HEK293 (cell line): ENCODE measurements at regions not wholly inside any gene's neighbourhood (a gene's known extent, or its start where the extent isn't known, plus 50 kb on each side); places are given as distances from the start of the nearest gene placed in this dataset.

Source experiments
- CTCF ChIA-PET: fragments of 350-600 bp; formaldehyde crosslinking; extraction: SDS; loops from one replicate; lab custom pipeline; 2021; ENCODE audit warnings: antibody characterized with exemption; lab: Yijun Ruan, JAX
- POLR2A ChIA-PET: fragments of 300-600 bp; formaldehyde crosslinking; extraction: SDS; loops from one replicate; lab custom pipeline; 2020; ENCODE audit warnings: antibody characterized with exemption, inconsistent platforms; lab: Yijun Ruan, JAX
- H3K27ac ChIP-seq: fragments of 200-500 bp; sonication (Bioruptor generic); 2 replicates; pipeline ENCODE4 v1.5.1; 2014; ENCODE audit warnings: low read depth, low read length, control low read depth, inconsistent platforms; ENCODE audit errors: extremely low read depth
- H3K36me3 ChIP-seq, 2 experiments: fragments of 200-500 bp in 1 of 2; sonication (Bioruptor generic) in 1 of 2; 1 replicate in 1 of 2; 2 replicates in 1 of 2; pipeline ENCODE4 v1.5.1; 2014 to 2017; ENCODE audit warnings: inconsistent platforms in 2 of 2, low read length in 2 of 2; ENCODE audit not compliant: control insufficient read depth in 2 of 2, insufficient read depth in 1 of 2
- H3K4me1 ChIP-seq: fragments of 200-500 bp; sonication (Bioruptor generic); 2 replicates; pipeline ENCODE4 v1.5.1; 2014; ENCODE audit warnings: mild to moderate bottlenecking, low read length, inconsistent platforms; ENCODE audit not compliant: control insufficient read depth, insufficient read depth
- H3K4me3 ChIP-seq: 2 replicates; pipeline ENCODE4 v1.5.1; 2011; ENCODE audit warnings: low read depth, mild to moderate bottlenecking, control low read depth, low read length, moderate library complexity
- H3K9me3 ChIP-seq: fragments of 200-500 bp; sonication (Bioruptor generic); 2 replicates; pipeline ENCODE4 v1.5.1; 2014; ENCODE audit warnings: low read depth, low read length, inconsistent platforms; ENCODE audit not compliant: control insufficient read depth, insufficient read depth
- HOXA7 ChIP-seq: sonication (generic); formaldehyde crosslinking; IDR thresholded peaks from 2 replicates; pipeline ENCODE4 v1.8.1; 2022; ENCODE audit warnings: missing genetic modification reagents, borderline replicate concordance
- HOXC10 ChIP-seq: sonication (generic); formaldehyde crosslinking; IDR thresholded peaks from 2 replicates; pipeline ENCODE4 v1.8.1; 2023; ENCODE audit warnings: mild to moderate bottlenecking, missing genetic modification reagents
- KLF9 ChIP-seq: fragments of 450-650 bp; formaldehyde crosslinking; IDR thresholded peaks from 2 replicates; pipeline ENCODE4 v1.5.1; 2016; ENCODE audit warnings: missing biosample characterization, missing genetic modification characterization, low read depth
- MYNN ChIP-seq: fragments of 450-650 bp; formaldehyde crosslinking; IDR thresholded peaks from 2 replicates; pipeline ENCODE4 v1.5.1; 2016; ENCODE audit warnings: missing biosample characterization, missing genetic modification characterization, borderline replicate concordance
- SP7 ChIP-seq: fragments of 450-650 bp; formaldehyde crosslinking; IDR thresholded peaks from 2 replicates; pipeline ENCODE4 v1.5.1; 2016; ENCODE audit warnings: missing biosample characterization, missing genetic modification characterization
- WT1 ChIP-seq: fragments of 450-650 bp; formaldehyde crosslinking; IDR thresholded peaks from 2 replicates; pipeline ENCODE4 v1.5.1; 2016; ENCODE audit warnings: missing biosample characterization, missing genetic modification characterization
- ZBTB26 ChIP-seq: fragments of 450-650 bp; formaldehyde crosslinking; optimal IDR thresholded peaks from 2 replicates; pipeline ENCODE3; 2016; ENCODE audit warnings: missing biosample characterization, mild to moderate bottlenecking, missing genetic modification characterization
- ZBTB48 ChIP-seq: fragments of 450-650 bp; formaldehyde crosslinking; IDR thresholded peaks from 2 replicates; pipeline ENCODE4 v1.5.1; 2016; ENCODE audit warnings: missing biosample characterization, missing genetic modification characterization
- ZBTB7A ChIP-seq: fragments of 450-650 bp; formaldehyde crosslinking; IDR thresholded peaks from 2 replicates; pipeline ENCODE4 v1.5.1; 2016; ENCODE audit warnings: low read depth, missing biosample characterization, missing genetic modification characterization
- ZIC2 ChIP-seq: fragments of 450-650 bp; formaldehyde crosslinking; IDR thresholded peaks from 2 replicates; pipeline ENCODE4 v1.5.1; 2016; ENCODE audit warnings: missing biosample characterization, missing genetic modification characterization
- ZNF10 ChIP-seq: fragments of 450-650 bp; formaldehyde crosslinking; IDR thresholded peaks from 2 replicates; pipeline ENCODE4 v1.5.1; 2017; ENCODE audit warnings: missing biosample characterization, missing genetic modification characterization
- ZNF169 ChIP-seq: fragments of 450-650 bp; formaldehyde crosslinking; IDR thresholded peaks from 2 replicates; pipeline ENCODE4 v1.5.1; 2016; ENCODE audit warnings: missing biosample characterization, missing genetic modification characterization
- ZNF174 ChIP-seq: fragments of 450-650 bp; formaldehyde crosslinking; IDR thresholded peaks from 2 replicates; pipeline ENCODE4 v1.5.0; 2017; ENCODE audit warnings: missing biosample characterization, mild to moderate bottlenecking, missing genetic modification characterization
- ZNF423 ChIP-seq: fragments of 450-650 bp; formaldehyde crosslinking; IDR thresholded peaks from 2 replicates; pipeline ENCODE4 v1.5.1; 2016; ENCODE audit warnings: missing biosample characterization, missing genetic modification characterization
- ZNF626 ChIP-seq: fragments of 450-650 bp; sonication (Bioruptor Pico); formaldehyde crosslinking; IDR thresholded peaks from 2 replicates; pipeline ENCODE4 v1.5.1; 2018; ENCODE audit warnings: missing biosample characterization, missing genetic modification characterization, inconsistent platforms
- ZNF792 ChIP-seq: fragments of 450-650 bp; formaldehyde crosslinking; IDR thresholded peaks from 2 replicates; pipeline ENCODE4 v1.5.1; 2016; ENCODE audit warnings: missing biosample characterization, missing genetic modification characterization
- TF ChIP-seq, protein P1 (sequence below): fragments of 450-650 bp; formaldehyde crosslinking; IDR thresholded peaks from 2 replicates; pipeline ENCODE4 v1.5.1; 2017; ENCODE audit warnings: missing biosample characterization, missing genetic modification characterization
- TF ChIP-seq, protein P2 (sequence below): fragments of 450-650 bp; formaldehyde crosslinking; IDR thresholded peaks from 2 replicates; pipeline ENCODE4 v1.5.1; 2016; ENCODE audit warnings: missing biosample characterization, missing genetic modification characterization
- TF ChIP-seq, protein P3 (sequence below): fragments of 450-650 bp; formaldehyde crosslinking; IDR thresholded peaks from 2 replicates; pipeline ENCODE4 v1.5.1; 2016; ENCODE audit warnings: missing biosample characterization, missing genetic modification characterization, borderline replicate concordance

DNA sequence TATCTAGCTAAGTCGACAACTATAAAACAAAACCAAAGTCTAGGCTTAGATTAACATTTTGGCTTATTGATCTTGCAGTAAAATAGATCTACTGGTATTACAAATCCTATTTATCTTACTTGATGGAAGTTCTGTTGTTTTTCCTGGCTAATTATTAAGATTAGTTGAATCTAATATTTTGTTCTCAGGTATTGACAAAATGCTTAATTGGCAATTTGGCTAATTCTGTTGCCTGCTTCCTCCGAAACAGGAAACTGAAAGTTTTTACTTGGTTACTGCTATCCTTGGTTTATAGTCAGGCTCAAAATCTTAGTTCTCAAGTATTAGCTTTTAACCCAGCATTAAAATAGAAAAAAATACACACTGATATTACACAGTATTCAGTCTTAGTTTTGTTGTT lies 820.5 kb downstream of the NR2F1-AS1 start:
- POLR2A ChIA-PET = no interaction called here
- CTCF ChIA-PET = no interaction called here

DNA sequence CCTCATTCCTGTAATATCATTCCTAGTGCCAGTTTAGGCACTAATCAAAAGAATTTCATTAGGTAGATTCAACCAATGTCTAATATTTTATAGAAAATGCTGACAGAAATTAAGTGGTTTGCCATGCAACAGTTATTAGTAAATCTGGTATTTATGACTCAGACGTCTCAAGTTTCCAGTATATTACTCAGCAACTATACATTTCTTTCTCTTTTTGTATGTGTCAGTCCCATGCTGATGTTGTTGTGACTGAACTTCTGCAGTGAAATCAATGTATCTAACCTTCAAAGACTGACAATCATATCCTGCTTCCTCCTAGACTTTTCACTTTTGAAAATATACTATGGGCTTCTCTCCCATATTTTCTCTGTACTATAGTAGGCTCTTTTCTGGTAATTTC lies 822.5 kb downstream of the NR2F1-AS1 start:
- H3K27ac ChIP-seq = no peak overlapping the region
- no peak overlapping the region for H3K4me3 ChIP-seq
- no peaks in the 10 kb centered on the region for H3K9me3 ChIP-seq
- ChIA-PET POLR2A (no interaction called here), CTCF (no interaction called here)
- H3K4me1 ChIP-seq = no peaks in the 10 kb centered on the region
- TF ChIP-seq ZNF174 (tag by site-specific recombination) = no peak
- no peak for TF ChIP-seq SP7 (tag by site-specific recombination)
- TF ChIP-seq ZBTB26 (tag by site-specific recombination) = no peak
- no peak for TF ChIP-seq ZBTB7A
- TF ChIP-seq, protein P1, sequence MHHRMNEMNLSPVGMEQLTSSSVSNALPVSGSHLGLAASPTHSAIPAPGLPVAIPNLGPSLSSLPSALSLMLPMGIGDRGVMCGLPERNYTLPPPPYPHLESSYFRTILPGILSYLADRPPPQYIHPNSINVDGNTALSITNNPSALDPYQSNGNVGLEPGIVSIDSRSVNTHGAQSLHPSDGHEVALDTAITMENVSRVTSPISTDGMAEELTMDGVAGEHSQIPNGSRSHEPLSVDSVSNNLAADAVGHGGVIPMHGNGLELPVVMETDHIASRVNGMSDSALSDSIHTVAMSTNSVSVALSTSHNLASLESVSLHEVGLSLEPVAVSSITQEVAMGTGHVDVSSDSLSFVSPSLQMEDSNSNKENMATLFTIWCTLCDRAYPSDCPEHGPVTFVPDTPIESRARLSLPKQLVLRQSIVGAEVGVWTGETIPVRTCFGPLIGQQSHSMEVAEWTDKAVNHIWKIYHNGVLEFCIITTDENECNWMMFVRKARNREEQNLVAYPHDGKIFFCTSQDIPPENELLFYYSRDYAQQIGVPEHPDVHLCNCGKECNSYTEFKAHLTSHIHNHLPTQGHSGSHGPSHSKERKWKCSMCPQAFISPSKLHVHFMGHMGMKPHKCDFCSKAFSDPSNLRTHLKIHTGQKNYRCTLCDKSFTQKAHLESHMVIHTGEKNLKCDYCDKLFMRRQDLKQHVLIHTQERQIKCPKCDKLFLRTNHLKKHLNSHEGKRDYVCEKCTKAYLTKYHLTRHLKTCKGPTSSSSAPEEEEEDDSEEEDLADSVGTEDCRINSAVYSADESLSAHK (tag by site-specific recombination) = no peak
- TF ChIP-seq ZNF169 = no peak
- TF ChIP-seq MYNN (tag by site-specific recombination) = no peak
- no peak for TF ChIP-seq KLF9
- H3K36me3 ChIP-seq = no peaks in the 10 kb centered on the region

More for the DNA sequence above, 820.5 kb downstream of the NR2F1-AS1 start:
- H3K36me3 ChIP-seq = no peaks in the 10 kb centered on the region
- no peak overlapping the region for H3K4me3 ChIP-seq
- no peak overlapping the region for H3K27ac ChIP-seq
- TF ChIP-seq ZNF792 (tag by site-specific recombination) = no peak
- TF ChIP-seq ZIC2 (tag by site-specific recombination) = no peak
- TF ChIP-seq WT1 (tag by site-specific recombination) = no peak
- TF ChIP-seq ZBTB7A = no peak
- TF ChIP-seq ZNF423 = no peak
- TF ChIP-seq HOXA7 = no peak
- TF ChIP-seq, protein P2, sequence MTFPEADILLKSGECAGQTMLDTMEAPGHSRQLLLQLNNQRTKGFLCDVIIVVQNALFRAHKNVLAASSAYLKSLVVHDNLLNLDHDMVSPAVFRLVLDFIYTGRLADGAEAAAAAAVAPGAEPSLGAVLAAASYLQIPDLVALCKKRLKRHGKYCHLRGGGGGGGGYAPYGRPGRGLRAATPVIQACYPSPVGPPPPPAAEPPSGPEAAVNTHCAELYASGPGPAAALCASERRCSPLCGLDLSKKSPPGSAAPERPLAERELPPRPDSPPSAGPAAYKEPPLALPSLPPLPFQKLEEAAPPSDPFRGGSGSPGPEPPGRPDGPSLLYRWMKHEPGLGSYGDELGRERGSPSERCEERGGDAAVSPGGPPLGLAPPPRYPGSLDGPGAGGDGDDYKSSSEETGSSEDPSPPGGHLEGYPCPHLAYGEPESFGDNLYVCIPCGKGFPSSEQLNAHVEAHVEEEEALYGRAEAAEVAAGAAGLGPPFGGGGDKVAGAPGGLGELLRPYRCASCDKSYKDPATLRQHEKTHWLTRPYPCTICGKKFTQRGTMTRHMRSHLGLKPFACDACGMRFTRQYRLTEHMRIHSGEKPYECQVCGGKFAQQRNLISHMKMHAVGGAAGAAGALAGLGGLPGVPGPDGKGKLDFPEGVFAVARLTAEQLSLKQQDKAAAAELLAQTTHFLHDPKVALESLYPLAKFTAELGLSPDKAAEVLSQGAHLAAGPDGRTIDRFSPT (tag by site-specific recombination) = no peak
- TF ChIP-seq, protein P3, sequence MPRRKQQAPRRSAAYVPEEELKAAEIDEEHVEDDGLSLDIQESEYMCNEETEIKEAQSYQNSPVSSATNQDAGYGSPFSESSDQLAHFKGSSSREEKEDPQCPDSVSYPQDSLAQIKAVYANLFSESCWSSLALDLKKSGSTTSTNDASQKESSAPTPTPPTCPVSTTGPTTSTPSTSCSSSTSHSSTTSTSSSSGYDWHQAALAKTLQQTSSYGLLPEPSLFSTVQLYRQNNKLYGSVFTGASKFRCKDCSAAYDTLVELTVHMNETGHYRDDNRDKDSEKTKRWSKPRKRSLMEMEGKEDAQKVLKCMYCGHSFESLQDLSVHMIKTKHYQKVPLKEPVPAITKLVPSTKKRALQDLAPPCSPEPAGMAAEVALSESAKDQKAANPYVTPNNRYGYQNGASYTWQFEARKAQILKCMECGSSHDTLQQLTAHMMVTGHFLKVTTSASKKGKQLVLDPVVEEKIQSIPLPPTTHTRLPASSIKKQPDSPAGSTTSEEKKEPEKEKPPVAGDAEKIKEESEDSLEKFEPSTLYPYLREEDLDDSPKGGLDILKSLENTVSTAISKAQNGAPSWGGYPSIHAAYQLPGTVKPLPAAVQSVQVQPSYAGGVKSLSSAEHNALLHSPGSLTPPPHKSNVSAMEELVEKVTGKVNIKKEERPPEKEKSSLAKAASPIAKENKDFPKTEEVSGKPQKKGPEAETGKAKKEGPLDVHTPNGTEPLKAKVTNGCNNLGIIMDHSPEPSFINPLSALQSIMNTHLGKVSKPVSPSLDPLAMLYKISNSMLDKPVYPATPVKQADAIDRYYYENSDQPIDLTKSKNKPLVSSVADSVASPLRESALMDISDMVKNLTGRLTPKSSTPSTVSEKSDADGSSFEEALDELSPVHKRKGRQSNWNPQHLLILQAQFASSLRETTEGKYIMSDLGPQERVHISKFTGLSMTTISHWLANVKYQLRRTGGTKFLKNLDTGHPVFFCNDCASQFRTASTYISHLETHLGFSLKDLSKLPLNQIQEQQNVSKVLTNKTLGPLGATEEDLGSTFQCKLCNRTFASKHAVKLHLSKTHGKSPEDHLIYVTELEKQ = no peak
- TF ChIP-seq ZNF626 (tag by site-specific recombination) = no peak
- no peak for TF ChIP-seq HOXC10 (CRISPR knock-in tag)
- TF ChIP-seq ZNF10 (tag by site-specific recombination) = no peak
- TF ChIP-seq ZBTB48 (tag by site-specific recombination) = no peak
- no peaks in the 10 kb centered on the region for H3K9me3 ChIP-seq
- H3K4me1 ChIP-seq = no peaks in the 10 kb centered on the region
